GM18951 (cell line): ENCODE measurements at regions not wholly inside any gene's neighbourhood (a gene's known extent, or its start where the extent isn't known, plus 50 kb on each side); places are given as distances from the start of the nearest gene placed in this dataset.

Experiments used
- POLR2A ChIP-seq: IDR thresholded peaks from 4 replicates; pipeline ENCODE4 v1.6.1; 2011; ENCODE audit warnings: mild to moderate bottlenecking; ENCODE audit not compliant: insufficient read length, insufficient read depth; ENCODE audit errors: extremely low read depth
- in situ Hi-C: fragments of 300-500 bp; cut with MboI; formaldehyde crosslinking; loops from one replicate; pipeline ENCODE4 v1.12.0; 2022; ENCODE audit warnings: low sequenced_read_pairs, mixed read lengths, inconsistent platforms; ENCODE audit not compliant: unreplicated experiment

GRCh38 chr6:157769776-157770426, 53.1 kb upstream of the SNX9 start:
- in situ Hi-C loops: no loop called here
- TF ChIP-seq POLR2A: no peak

- no peak for TF ChIP-seq POLR2A
- in situ Hi-C loops: no loop called here
Observed at GRCh38 chr6:157770946-157771345, 52.1 kb upstream of the SNX9 start.

- no peak for TF ChIP-seq POLR2A
- in situ Hi-C loops: no loop called here
Observed at GRCh38 chr6:157772820-157773219, 50.2 kb upstream of the SNX9 start.
